Fibroblast of lung (primary cell): ENCODE measurements at regions not wholly inside any gene's neighbourhood (a gene's known extent, or its start where the extent isn't known, plus 50 kb on each side); places are given as distances from the start of the nearest gene placed in this dataset.

Experiments
- EZH2 ChIP-seq: IDR thresholded peaks from 2 replicates; pipeline ENCODE4 v1.5.1; 2012; ENCODE audit warnings: low read length, control low read depth, mild to moderate bottlenecking; ENCODE audit errors: missing control alignments
- TF ChIP-seq, protein P1 (sequence below), 2 donors: IDR thresholded peaks in 1 of 2; conservative IDR thresholded peaks in 1 of 2; 1 replicate in 1 of 2; 2 replicates in 1 of 2; pipeline ENCODE4 v1.5.1; 2011 to 2012; ENCODE audit warnings: low read length in 2 of 2, control low read depth in 1 of 2, inconsistent platforms in 1 of 2, low read depth in 1 of 2, mild to moderate bottlenecking in 1 of 2

DNA sequence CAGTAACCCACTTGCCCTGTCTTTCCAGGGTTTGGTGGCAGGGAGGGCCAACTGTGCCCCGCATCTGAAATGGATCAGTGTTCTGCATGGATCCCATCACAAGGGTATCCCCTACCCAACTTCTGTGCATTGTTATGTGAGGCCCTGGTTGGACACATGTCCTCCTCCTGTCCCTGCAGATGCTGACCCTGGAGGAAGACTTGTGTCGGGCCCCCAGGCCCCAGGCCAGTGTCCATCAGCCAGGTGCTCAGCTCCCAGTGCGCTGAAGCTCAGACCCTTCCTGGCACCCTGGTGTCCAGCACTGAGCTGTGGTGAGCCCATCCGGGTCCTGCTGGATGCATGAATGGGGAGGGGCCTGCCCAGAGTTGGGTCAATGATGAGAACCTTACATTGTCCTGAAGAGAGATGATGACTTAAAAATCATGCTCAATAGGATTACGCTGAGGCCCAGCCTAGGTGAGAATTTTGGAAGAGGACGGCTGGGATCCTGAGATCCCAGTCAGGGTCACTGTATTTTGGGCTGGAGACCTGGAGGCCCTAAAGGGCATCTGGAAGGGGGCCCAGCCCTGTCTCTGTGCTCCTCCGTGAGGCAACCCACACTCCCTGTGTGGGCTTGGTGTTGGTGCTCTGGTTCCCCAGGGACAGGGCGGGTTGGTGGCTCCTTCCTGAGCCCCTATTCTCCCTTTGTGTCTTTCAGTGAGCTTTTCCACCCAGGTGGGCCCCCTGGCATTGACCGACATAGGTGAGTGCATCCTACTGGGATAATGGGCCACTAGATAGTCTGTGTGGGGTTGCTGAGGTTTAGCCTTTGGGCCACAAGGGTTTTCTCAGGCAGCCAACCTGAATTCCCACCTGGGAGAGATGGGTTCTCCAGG lies 199.1 kb downstream of the UBE3A start:
- TF ChIP-seq, protein P1, sequence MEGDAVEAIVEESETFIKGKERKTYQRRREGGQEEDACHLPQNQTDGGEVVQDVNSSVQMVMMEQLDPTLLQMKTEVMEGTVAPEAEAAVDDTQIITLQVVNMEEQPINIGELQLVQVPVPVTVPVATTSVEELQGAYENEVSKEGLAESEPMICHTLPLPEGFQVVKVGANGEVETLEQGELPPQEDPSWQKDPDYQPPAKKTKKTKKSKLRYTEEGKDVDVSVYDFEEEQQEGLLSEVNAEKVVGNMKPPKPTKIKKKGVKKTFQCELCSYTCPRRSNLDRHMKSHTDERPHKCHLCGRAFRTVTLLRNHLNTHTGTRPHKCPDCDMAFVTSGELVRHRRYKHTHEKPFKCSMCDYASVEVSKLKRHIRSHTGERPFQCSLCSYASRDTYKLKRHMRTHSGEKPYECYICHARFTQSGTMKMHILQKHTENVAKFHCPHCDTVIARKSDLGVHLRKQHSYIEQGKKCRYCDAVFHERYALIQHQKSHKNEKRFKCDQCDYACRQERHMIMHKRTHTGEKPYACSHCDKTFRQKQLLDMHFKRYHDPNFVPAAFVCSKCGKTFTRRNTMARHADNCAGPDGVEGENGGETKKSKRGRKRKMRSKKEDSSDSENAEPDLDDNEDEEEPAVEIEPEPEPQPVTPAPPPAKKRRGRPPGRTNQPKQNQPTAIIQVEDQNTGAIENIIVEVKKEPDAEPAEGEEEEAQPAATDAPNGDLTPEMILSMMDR (conservative IDR thresholded peaks at IDR 0.05 in 1 of 2, IDR thresholded peaks at IDR 0.05 in 1 of 2; ENCODE audit: low read depth in 1 of 2, low read length in 2 of 2): no peak
- no peak for TF ChIP-seq EZH2
